Ovary (tissue), 3 donors: ENCODE measurements at regions not wholly inside any gene's neighbourhood (a gene's known extent, or its start where the extent isn't known, plus 50 kb on each side); places are given as distances from the start of the nearest gene placed in this dataset.

Experiments used
- CTCF ChIP-seq, 3 donors: fragments of 450-650 bp in 2 of 3; fragments of 200-600 bp in 1 of 3; IDR thresholded peaks; one replicate each; pipeline versions ENCODE4 v1.5.1 to v1.8.0; 2016 to 2022; ENCODE audit warnings: antibody characterized with exemption in 3 of 3, mild to moderate bottlenecking in 1 of 3
- EP300 ChIP-seq: sonication (generic); formaldehyde crosslinking; IDR thresholded peaks from one replicate; pipeline ENCODE4 v1.6.1; 2017; ENCODE audit warnings: antibody characterized with exemption
- POLR2A ChIP-seq: fragments of 450-650 bp; IDR thresholded peaks from one replicate; pipeline ENCODE4 v1.6.1; 2017; ENCODE audit warnings: antibody characterized with exemption, mild to moderate bottlenecking, moderate library complexity
- donor health status: DM: no; HTN: no; CAD: no.

- TF ChIP-seq CTCF (IDR thresholded peaks at IDR 0.05) (no peak), POLR2A (no peak), EP300 (no peak)
These were observed 163.4 kb upstream of the FSTL4 start for GRCh38 chr5:133775584-133776304.
